Kasumi-1 (cell line): ENCODE measurements at regions not wholly inside any gene's neighbourhood (a gene's known extent, or its start where the extent isn't known, plus 50 kb on each side); places are given as distances from the start of the nearest gene placed in this dataset.

Experiments used
- DNase-seq, 2 experiments: peaks; one replicate each; lab custom pipeline; 2025; lab: John Stamatoyannopoulos, UW

DNA sequence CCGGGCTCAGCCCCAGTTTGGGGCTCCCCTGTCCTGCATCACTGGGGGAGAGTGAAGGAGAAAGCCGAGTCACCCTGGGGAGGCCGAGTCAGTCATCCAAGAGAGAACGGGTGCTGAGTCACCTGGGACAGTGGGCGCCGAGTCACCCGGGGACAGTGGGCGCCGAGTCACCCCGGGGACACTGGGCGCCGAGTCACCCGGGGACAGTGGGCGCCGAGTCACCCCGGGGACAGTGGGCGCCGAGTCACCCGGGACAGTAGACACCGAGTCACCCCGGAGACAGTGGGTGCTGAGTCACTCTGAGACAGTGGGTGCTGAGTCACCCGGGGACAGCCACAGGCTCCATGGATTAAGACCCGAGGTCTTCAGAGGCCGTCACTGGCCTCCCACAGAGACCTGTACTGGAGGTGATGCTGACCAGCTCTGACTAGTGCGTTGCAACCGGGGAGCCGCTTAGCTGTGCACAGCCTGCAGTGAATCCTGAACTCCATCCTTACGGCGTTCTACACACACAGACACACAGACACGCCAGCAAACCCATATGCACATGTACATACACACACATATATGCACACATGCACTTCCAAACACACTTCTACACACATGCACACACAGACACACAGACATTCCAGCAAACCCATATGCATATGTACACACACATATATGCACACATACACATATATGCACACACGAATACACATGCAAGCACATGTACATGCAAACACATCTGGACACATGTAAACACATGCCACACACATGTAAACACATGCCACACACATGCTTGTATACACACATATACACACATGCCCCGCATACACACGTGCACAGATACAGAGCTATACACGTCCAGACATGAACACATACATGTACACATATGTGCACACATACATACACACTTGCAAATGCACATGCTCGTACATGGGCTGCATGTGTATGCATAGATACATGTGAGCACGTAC is 64.9 kb upstream of the GALNT9 start:
- no peak for DNase-seq

DNA sequence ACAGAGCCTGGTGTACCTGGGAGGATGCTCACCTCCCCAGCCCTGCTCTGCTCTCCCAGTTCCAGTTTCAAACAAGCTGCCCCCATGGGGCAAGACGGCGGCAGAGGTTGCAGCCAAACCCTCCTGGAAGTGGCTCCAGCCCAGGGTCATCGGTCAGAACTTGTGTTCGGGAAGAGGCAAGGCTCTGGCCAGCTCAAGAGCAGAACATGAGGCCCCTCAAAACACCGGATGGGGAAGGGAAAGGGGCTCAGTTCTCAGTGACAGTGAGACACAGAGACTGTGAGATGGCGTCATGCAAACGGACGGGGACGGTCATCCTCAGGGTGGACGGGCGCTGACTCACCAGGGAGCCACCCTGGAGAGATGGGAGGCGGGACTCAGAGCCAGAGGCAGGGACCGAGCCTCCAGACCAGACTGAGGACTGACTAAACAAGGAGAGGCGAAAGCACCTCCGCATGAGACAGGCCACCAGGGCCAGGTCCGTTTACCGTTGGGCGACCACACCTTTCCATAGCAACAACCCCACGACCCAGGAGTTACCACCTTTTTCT is 63.9 kb upstream of the GALNT9 start:
- no peak for DNase-seq

DNA sequence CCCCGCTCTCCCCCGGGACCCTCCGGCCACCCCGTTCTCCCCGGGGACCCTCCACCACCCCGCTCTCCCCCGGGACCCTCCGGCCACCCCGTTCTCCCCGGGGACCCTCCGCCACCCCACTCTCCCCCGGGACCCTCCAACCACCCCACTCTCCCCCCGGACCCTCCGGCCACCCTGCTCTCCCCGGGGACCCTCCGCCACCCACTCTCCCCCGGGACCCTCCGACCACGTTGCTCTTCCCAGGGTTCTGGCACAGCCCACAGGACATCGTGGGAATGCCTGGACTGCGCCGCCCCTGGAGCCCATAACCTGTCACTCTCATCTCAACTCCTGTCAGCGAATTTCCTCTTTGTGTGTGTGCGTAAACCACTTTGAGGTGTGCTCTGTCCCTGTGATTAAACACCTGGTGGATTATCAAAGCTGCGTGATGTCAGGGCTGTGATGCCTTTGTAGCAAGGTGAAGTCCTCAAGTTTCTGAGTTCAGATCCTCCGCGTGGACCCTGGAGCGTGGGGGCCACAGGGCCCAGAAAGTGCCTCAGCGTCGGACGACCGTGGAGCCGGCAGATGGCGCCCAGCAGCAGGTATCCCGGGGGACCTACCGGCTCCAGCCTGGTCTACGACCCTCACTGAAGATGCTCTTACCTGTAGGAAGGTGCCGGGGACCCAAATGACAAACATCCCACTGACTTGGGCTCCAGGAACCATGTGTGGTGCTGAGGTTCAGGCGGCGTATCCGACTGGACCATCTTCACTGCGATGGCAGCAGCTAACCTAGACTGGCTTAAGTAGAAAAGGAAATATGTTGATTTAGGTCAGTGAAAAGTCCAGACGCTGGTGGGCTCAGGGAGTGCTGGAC is 63.2 kb upstream of the GALNT9 start:
- DNase-seq = no peak

DNA sequence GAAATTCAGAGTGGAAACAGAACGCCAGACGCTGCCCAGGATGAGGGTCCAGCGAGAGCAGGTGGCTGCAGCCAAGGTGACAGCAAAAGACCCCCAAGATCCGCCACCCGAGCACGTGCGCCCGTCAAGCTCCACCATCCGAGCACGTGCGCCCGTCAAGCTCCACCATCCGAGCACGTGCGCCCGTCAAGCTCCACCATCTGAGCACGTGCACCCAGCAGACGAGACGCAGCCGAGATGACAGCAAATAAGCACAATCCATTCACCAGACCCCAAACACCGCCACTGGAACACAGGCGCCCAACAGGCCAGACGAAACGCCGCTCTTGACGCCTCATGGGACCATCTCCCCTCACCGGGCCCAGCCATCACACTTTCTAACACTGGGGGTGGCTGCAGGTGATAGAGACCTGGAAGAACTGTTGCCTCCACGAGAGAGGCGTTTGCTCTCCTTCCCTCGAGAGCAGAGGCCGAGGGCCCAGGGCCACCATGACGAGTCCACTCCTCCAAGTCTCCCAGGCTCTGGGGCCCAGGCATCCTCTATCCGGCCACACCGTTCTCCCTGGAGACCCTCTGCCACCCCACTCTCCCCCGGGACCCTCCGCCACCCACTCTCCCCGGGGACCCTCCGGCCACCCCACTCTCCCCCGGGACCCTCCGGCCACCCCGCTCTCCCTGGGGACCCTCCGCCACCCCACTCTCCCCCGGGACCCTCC is 62.1 kb upstream of the GALNT9 start:
- DNase-seq = no peak

DNA sequence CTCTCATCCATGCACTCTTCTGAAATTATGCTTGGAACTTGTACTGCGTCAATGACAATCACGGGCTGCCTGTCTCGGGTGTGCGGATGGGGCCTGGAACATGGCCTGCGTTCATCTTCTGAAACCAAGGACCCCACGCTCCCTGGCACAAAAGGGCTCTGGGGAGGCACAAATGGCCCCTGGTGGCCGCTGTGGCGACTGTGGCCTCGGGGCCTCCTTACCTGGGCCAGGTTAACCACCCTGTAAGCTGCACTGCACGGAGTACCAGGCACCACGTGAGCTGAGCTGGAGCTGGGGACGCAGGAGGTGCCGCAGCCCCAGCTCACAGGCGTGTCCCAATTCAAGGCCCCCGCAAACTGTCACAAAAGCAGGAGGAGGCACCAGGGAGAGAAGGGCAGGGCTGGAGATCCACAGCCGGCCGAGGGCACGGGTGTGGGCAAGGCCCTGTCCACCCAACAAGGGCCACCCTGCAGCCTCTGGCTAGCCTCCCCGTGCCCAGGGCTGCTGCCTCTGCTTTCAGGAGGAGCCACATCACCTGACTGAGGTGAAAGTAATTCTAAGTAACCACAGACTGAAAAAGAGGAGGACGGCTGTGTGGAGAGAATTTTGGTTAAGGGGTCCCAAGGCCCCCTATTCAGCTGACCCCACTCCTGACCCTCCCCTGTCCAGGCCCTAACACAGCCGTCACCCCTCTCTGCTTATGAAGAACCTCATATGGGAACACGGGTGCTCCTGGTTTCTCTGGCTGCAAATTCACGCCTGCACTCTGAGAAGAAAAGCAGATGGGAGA is 61.1 kb upstream of the GALNT9 start:
- no peak for DNase-seq

DNA sequence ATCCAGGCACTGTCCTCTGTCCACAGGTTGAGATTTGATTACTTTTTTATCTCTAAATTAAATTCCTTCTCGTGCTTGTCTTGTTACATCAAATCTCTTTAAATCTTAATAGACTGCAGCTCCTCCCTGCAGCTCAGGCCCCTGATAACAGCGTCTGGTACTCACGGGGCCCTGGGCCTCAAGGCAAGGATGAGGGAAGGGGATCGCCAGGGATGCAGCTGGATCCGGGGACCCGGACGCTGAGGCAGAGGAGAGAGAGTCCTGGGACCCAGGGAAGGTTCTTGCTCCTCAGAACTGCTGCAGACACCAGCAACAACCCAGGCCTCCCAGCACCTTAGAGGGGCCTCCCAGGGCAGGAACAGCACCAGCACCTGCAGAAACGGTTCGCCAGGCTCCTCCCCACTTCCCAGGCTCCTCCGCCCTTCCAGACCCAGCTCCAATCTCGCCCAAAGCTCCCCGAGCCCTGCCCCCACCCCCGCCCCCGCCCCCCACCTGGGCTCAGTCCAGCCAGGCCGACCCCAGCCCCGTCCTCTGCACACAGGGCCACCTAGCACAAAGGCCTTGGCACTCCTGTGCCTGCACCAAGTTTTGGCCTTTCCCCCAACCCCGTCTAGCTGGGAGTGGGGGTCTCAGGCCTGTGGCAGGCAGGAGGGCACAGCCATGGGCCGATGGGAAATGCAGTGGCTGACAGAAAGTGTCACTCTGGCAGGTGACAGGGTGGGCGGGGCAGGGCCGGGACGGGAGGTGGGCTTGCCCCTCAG is 60.3 kb upstream of the GALNT9 start:
- no peak for DNase-seq

DNA sequence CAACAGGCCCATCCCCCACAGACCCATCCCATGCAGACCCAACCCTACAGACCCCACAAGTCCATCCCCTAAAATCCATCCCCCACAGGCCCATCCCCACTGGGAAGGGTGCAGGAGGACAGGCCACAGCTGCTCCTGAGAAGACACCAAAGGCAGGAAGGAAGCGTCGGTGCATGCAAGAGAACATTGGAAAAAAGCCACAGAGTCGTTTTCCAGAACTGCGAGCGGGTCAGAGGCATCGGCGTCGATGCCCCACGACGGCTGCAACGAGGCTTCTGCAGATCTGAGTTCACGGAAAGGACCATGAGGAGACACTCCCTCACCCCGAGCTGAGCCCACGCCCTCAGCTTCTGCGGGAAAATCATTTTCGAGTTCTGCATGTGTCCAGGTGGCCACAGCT is 59.6 kb upstream of the GALNT9 start:
- DNase-seq = no peak

DNA sequence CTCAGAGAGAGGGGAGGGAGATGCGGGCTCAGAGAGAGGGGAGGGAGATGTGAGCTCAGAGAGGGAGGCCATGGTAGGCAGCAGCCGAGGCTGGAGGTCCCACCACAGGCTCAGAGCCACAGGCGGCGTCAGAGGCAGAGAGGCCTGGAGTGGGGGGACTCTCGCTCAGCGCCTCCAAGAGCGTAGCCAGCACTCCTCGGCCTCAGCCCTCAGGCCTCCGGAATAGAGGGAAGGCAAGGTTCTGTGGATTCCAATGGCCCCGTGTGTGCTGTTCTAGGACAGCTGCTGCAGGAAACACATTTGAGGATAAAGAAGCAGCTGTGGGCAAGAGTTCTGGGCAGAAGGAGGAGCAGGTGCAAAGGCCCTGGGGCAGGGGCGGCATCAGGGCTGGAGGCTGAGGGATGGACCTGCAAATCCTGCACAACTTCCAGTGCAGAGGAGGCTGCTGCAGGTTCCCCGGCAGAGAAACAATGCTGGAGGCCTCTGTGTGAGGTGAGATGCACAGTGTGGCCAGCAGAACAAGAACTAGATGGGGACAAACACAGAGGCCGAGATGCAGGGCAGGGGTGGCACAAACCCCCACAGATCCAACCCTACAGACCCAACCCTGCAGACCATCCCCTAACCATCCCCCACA is 59.1 kb upstream of the GALNT9 start:
- DNase-seq = no peak

DNA sequence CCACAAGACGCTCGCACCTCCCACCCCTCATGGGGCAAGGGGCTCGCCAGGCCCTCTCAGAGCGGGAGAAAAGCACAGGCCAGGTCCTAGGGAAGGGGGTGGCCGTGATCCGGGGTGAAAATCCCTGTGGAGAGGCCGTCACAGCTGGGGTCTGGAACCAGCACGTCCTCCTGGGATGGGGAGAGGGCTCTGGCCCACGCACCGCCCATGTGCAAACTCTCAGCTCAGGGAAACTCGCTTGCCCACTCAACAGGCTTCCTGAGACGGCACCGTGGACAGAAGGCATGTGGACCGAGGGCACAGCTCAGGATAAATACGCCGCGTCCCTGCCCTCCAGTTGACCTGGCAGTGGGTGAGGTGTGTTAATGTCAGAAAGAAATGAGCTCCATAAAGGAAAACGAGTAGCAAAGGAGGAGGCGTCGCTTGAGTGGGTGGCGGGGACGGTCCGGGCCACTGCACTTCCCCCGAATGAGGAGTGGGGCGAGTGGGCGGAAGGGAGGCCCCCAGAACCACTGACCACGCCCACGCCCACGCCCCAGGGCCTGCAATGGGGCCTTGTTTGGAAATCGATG is 57.6 kb upstream of the GALNT9 start:
- no peak for DNase-seq

DNA sequence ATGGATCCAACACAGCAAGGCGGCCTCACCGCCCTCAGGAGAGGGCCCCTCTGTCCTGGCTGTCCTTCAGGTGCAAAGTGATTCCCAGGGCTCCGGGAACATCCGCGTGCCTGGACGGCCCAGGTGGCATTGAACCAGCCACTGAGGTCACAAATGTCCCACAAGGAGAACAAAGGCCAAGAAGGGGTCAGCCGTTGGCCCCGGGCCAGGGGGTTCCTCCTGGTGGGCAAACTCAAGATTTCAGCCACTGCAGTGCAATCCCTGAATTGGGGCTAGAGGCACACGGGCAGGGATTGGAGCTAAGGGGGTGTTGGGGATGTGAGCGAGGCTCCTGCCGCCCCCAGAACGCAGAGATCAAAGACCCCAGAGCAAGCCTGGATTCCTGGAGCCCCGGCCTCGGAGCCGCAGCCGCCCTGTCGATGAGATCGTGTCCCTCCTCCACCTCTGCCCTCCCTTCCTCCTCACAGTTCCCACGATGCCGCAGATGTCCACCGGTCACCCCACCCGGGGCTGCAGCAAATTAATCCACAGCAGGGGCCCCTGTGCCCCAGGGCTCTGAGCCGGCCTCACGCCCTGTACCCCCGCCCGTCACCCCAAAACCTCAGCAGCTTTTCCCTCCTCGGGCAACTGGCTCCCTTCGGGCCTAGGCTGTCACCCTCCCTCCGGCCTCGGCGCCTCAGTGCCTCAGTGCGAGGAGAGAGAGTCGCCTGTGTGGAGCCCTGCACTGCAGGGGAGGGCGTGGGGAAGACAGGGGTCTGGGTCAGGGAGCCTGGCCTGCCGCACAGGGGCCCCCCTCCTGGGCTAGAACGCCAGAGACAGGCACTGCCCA is 56.7 kb upstream of the GALNT9 start:
- DNase-seq = no peak

DNA sequence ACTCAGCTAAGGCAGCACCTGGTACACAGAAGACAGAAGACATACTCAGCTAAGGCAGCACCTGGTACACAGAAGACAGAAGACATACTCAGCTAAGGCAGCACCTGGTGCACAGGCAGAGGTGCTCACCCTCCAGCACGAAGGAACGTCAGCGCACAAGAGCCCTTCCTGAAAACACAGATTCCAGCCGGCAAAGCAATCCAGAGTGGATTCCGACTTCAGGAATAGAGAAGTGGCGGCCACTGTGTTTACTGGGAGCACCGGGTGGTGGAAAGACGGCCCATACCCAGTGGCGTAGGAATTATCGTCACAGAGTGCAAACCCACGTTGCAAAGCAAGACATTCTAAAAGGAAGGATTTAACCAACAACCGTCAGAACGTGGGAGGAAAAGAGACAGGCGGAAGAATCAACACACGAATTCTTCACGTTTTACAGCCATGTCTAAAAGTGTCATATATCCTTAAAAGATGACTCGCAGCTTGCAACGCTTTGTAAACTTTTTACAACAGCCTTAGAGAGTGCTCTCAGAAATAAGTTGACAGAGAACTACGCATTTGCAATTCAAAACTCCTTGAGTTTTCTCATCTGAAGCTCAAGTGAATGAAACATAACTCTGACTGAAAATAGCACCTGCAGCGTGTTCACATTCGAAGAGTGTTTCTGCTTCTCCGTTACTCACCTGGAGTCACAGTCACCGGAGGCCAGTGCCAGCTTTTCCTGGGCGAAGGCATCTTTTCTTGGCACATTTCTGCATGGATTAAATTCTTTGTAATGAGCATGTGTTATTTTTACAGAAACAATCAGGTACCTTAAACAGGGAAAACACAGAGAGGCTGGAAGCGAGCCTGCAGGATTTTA is 55.8 kb upstream of the GALNT9 start:
- no peak for DNase-seq

DNA sequence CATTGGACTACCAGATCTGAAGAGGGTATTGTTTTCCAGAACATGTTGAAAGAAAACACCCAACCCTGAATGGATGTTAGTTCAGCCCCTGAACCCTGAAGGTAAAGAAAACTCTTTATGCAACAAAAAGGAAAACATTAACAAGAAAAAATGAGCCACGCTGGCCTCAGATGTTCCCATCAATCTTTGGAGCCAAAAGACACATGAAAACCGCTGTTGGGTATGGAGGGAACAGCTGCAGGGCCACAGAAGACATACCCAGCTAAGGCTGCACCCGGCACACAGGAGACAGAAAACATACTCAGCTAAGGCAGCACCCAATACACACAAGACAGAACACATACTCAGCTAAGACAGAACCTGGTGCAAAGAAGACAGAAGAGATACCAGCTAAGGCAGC is 51.3 kb upstream of the GALNT9 start:
- DNase-seq = no peak

DNA sequence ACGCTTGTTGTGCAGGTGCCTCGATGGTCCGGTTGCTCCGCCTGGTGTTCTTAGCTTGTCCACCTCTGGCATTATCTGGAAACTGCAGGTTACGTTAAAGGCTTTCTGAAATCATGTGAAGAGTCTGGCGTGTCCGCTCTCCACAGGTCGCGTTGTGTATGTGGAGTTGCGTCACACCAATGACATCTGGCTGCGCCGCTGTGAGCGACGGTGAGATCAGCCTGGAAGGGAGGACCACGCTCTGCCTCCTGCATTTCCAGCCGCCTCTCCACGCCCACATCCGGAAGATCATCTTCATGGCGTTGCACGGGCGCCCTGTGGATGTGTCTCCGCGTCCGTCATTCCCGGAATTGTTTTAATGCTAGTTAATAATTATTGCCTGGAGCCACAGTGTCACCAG is 50.6 kb upstream of the GALNT9 start:
- no peak for DNase-seq

DNA sequence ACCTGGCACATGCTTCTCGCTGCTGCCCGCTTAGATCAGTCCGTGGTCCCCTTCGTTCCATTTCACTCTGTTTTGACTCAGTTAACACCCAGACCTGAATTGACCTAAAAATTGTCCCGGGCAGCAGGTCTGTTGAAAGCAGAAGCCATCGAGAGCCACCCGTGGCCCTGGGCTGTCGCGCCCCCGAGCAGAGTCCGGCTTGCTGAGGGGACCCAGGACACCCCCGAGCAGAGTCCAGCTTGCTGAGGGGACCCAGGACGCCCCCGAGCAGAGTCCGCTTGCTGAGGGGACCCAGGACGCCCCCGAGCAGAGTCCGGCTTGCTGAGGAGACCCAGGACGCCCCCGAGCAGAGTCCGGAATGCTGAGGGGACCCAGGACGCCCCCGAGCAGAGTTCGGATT is 50.2 kb upstream of the GALNT9 start:
- no peak for DNase-seq
